Progenitor cell of endocrine pancreas (in vitro differentiated cells): ENCODE measurements at regions not wholly inside any gene's neighbourhood (a gene's known extent, or its start where the extent isn't known, plus 50 kb on each side); places are given as distances from the start of the nearest gene placed in this dataset.

Experiments
- DNase-seq: peaks from one replicate; pipeline ENCODE4 v3.0.0; 2021; ENCODE audit warnings: low spot score; ENCODE audit not compliant: unreplicated experiment
- H3K27ac Mint-ChIP-seq: 2 replicates; pipeline ENCODE4 v1.8.0; 2021; ENCODE audit warnings: mild to moderate bottlenecking, moderate library complexity, mixed read lengths
- H3K27me3 Mint-ChIP-seq: 2 replicates; pipeline ENCODE4 v1.8.0; 2021; ENCODE audit warnings: mixed read lengths
- H3K36me3 Mint-ChIP-seq: 2 replicates; pipeline ENCODE4 v1.8.0; 2022; ENCODE audit warnings: mixed read lengths; ENCODE audit not compliant: insufficient read depth
- H3K4me1 Mint-ChIP-seq: 2 replicates; pipeline ENCODE4 v1.8.0; 2021; ENCODE audit warnings: low read depth, mixed read lengths
- H3K4me3 Mint-ChIP-seq: 2 replicates; pipeline ENCODE4 v1.8.0; 2021; ENCODE audit warnings: low read depth, mild to moderate bottlenecking, moderate library complexity, mixed read lengths
- H3K9me3 Mint-ChIP-seq: 2 replicates; pipeline ENCODE4 v1.8.0; 2021; ENCODE audit warnings: low read depth, mixed read lengths
- CTCF ChIP-seq: fragments of 200-600 bp; sonication (generic); IDR thresholded peaks from one replicate; pipeline ENCODE4 v1.5.0; 2021; ENCODE audit warnings: antibody characterized with exemption, mild to moderate bottlenecking; ENCODE audit not compliant: unreplicated experiment

GRCh38 chr12:77477907-77478533 lies 352.7 kb upstream of the NAV3 start:
- H3K9me3 Mint-ChIP-seq: no peaks in the 10 kb centered on the region
- peaks cover 2% of the 10 kb centered on the region for H3K4me1 Mint-ChIP-seq
- H3K4me3 Mint-ChIP-seq: no peak overlapping the region
- TF ChIP-seq CTCF: no peak
- H3K27me3 Mint-ChIP-seq: no peaks in the 10 kb centered on the region
- DNase-seq: no peak
- no peaks in the 10 kb centered on the region for H3K36me3 Mint-ChIP-seq
- H3K27ac Mint-ChIP-seq: no peak overlapping the region

GRCh38 chr12:77471801-77472200 lies 358.9 kb upstream of the NAV3 start:
- no peaks in the 10 kb centered on the region for H3K9me3 Mint-ChIP-seq
- no peak for TF ChIP-seq CTCF
- no peak overlapping the region for H3K27ac Mint-ChIP-seq
- no peaks in the 10 kb centered on the region for H3K36me3 Mint-ChIP-seq
- DNase-seq: no peak
- no peaks in the 10 kb centered on the region for H3K4me1 Mint-ChIP-seq
- H3K4me3 Mint-ChIP-seq: no peak overlapping the region
- H3K27me3 Mint-ChIP-seq: no peaks in the 10 kb centered on the region

GRCh38 chr12:77469578-77470333 lies 360.9 kb upstream of the NAV3 start:
- DNase-seq: no peak
- Mint-ChIP-seq H3K27me3 (no peaks in the 10 kb centered on the region), H3K36me3 (no peaks in the 10 kb centered on the region), H3K4me1 (no peaks in the 10 kb centered on the region), H3K9me3 (no peaks in the 10 kb centered on the region), H3K4me3 (no peak overlapping the region), H3K27ac (no peak overlapping the region)
- TF ChIP-seq CTCF: no peak

GRCh38 chr12:77442633-77443032 lies 377.3 kb upstream of the E2F7 start:
- H3K9me3 Mint-ChIP-seq: no peaks in the 10 kb centered on the region
- H3K4me1 Mint-ChIP-seq: no peaks in the 10 kb centered on the region
- no peak for TF ChIP-seq CTCF
- H3K4me3 Mint-ChIP-seq: no peak overlapping the region
- no peaks in the 10 kb centered on the region for H3K36me3 Mint-ChIP-seq
- H3K27ac Mint-ChIP-seq: no peak overlapping the region
- no peak for DNase-seq
- H3K27me3 Mint-ChIP-seq: no peaks in the 10 kb centered on the region

- Mint-ChIP-seq H3K9me3 (no peaks in the 10 kb centered on the region), H3K27ac (no peak overlapping the region), H3K27me3 (no peaks in the 10 kb centered on the region), H3K36me3 (no peaks in the 10 kb centered on the region), H3K4me1 (peaks cover 8% of the 10 kb centered on the region), H3K4me3 (no peak overlapping the region)
- no peak for DNase-seq
- no peak for TF ChIP-seq CTCF
These were observed 374.4 kb upstream of the E2F7 start for GRCh38 chr12:77439749-77440148.
